ENCODE measurements at regions not wholly inside any gene's neighbourhood (a gene's known extent, or its start where the extent isn't known, plus 50 kb on each side); places are given as distances from the start of the nearest gene placed in this dataset.
"Not testable (repeated sequence)": the region's sequence is repeated elsewhere in the genome, so short reads cannot be mapped to it uniquely, and the experiment has no call there.

DNA sequence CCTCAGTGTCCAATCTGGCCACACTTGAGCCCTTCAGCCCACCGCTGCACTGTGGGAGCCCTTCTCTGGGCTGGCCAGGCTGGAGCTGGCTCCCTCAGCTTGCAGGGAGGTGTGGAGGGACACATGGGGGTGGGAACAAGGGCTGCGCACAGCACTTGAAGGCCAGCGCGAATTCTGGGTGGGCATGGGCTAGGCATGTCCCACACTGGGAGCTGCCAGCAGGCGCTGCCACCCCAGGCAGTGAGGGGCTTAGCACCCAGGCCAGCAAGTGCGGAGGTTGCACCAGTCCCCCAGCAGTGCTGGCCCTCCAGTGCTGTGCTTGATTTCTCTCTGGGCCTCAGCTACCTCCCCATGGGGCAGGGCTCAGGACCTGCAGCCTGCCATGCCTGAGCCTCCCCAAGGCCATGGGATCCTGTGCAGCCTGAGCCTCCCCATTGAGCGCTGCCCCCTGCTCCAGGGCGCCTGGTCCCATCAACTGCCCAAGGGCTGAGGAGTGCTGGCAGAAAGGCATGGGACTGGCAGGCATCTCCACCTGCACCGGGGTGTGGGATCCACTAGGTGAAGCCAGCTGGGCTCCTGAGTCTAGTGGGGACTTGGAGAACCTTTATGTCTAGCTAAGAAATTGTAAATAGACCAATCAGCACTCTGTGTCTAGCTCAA, 148.2 kb downstream of the EMB start:
- CTCF ChIA-PET: interaction anchor here (0.6 kb wide), 1 partner anchor 245 kb away, joined by 3 read pairs; no protein-coding TSS in a partner anchor
- DNase-seq: no peak
- no peak overlapping the region for H3K27ac Mint-ChIP-seq
- no peak overlapping the region for H3K4me3 Mint-ChIP-seq
- peaks cover 1% of the 10 kb centered on the region for H3K27me3 Mint-ChIP-seq
- POLR2A ChIA-PET: no interaction called here
- H3K9me3 Mint-ChIP-seq: peaks cover 8% of the 10 kb centered on the region
- peaks cover 7% of the 10 kb centered on the region for H3K36me3 Mint-ChIP-seq
- intact Hi-C loops (cut with micrococcal nuclease): no loop called here
- H3K4me1 Mint-ChIP-seq (ENCODE audit: low read depth): no peaks in the 10 kb centered on the region

DNA sequence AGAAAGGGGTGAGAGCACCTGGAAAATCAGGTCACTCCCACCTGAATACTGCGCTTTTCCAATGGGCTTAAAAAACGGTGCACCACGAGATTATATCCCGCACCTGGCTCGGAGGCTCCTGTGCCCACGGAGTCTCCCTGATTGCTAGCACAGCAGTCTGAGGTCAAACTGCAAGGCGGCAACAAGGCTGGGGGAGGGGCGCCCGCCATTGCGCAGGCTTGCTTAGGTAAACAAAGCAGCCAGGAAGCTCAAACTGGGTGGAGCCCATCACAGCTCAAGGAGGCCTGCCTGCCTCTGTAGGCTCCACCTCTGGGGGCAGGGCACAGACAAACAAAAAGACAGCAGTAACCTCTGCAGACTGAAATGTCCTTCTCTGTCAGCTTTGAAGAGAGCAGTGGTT, 160.6 kb downstream of the EMB start:
- H3K4me3 Mint-ChIP-seq; CTCF ChIA-PET; intact Hi-C loops (cut with micrococcal nuclease); DNase-seq; H3K27ac Mint-ChIP-seq; H3K27me3 Mint-ChIP-seq; POLR2A ChIA-PET; H3K4me1 Mint-ChIP-seq (ENCODE audit: low read depth); H3K36me3 Mint-ChIP-seq: not testable (repeated sequence)
- peaks cover 19% of the 10 kb centered on the region for H3K9me3 Mint-ChIP-seq
